B cell (primary cell): ENCODE measurements at regions not wholly inside any gene's neighbourhood (a gene's known extent, or its start where the extent isn't known, plus 50 kb on each side); places are given as distances from the start of the nearest gene placed in this dataset.

Source experiments
- ATAC-seq: fragments of 200-7000 bp; cut with Tn5 transposase; one replicate; pipeline ENCODE4 v1.10.0; 2021; ENCODE audit warnings: low read depth, mild to moderate bottlenecking, moderate number of reproducible peaks, moderate library complexity
- CTCF ChIA-PET: fragments of 350-600 bp; sonication (Branson Sonifier 250); formaldehyde crosslinking; loops from one replicate; lab custom pipeline; 2021; ENCODE audit warnings: antibody characterized with exemption, inconsistent platforms; lab: Charles Lee
- POLR2A ChIA-PET: fragments of 350-600 bp; sonication (Branson Sonifier 250); formaldehyde crosslinking; loops from one replicate; lab custom pipeline; 2021; ENCODE audit warnings: antibody characterized with exemption; lab: Charles Lee
- DNase-seq: peaks from one replicate; pipeline ENCODE4 v3.0.0; 2013
- H2AFZ ChIP-seq: 2 replicates; pipeline ENCODE4 v1.6.1; 2012; ENCODE audit warnings: mild to moderate bottlenecking, low read depth, low read length; ENCODE audit not compliant: insufficient read depth, poor library complexity, severe bottlenecking
- H3K27ac ChIP-seq, 2 donors: 1 replicate in 1 of 2; 2 replicates in 1 of 2; pipeline ENCODE4 v1.5.1; 2012 to 2013; ENCODE audit warnings: low read length in 2 of 2, mild to moderate bottlenecking in 2 of 2, moderate library complexity in 1 of 2
- H3K27me3 ChIP-seq, 4 experiments: fragments of 200-600 bp in 1 of 4; sonication (generic) in 1 of 4; replicated peaks in 1 of 4; 1 replicate in 2 of 4; 2 replicates in 2 of 4; pipeline versions ENCODE4 v1.6.1 to v1.7.0; 2013 to 2016; ENCODE audit warnings: low read length in 3 of 4, mild to moderate bottlenecking in 2 of 4, mixed read lengths in 1 of 4, moderate library complexity in 1 of 4; ENCODE audit not compliant: insufficient read depth in 4 of 4, control insufficient read depth in 3 of 4; ENCODE audit errors: control extremely low read depth in 1 of 4
- H3K36me3 ChIP-seq, 2 experiments: replicated peaks in 1 of 2; 1 replicate in 1 of 2; 2 replicates in 1 of 2; pipeline versions ENCODE4 v1.6.1 to v1.7.1; 2013; ENCODE audit warnings: low read length in 1 of 2; ENCODE audit not compliant: insufficient read depth in 2 of 2, control insufficient read depth in 1 of 2; ENCODE audit errors: control extremely low read depth in 1 of 2, extremely low read depth in 1 of 2
- H3K4me1 ChIP-seq, 2 donors: fragments of 200-600 bp in 1 of 2; sonication (generic) in 1 of 2; 1 replicate in 1 of 2; 2 replicates in 1 of 2; pipeline versions ENCODE4 v1.5.1 to v1.6.1; 2013 to 2017; ENCODE audit warnings: low read length in 2 of 2; ENCODE audit not compliant: control insufficient read depth in 2 of 2, insufficient read depth in 2 of 2
- H3K4me2 ChIP-seq: replicated peaks from 2 replicates; pipeline ENCODE3; 2012; ENCODE audit warnings: mild to moderate bottlenecking, low read depth, low read length; ENCODE audit not compliant: poor library complexity, severe bottlenecking
- H3K4me3 ChIP-seq, 5 experiments: fragments of 200-600 bp in 1 of 5; sonication (generic) in 1 of 5; 1 replicate in 3 of 5; 2 replicates in 2 of 5; pipeline versions ENCODE4 v1.5.1 to v1.7.0; 2011 to 2016; ENCODE audit warnings: low read length in 4 of 5, mild to moderate bottlenecking in 4 of 5, low read depth in 2 of 5, control low read depth in 1 of 5, moderate library complexity in 1 of 5; ENCODE audit not compliant: insufficient read depth in 1 of 5; ENCODE audit errors: control extremely low read depth in 1 of 5, extremely low read depth in 1 of 5
- H3K79me2 ChIP-seq: fragments of 200-600 bp; sonication (generic); one replicate; pipeline ENCODE4 v1.6.0; 2016; ENCODE audit warnings: low read length; ENCODE audit not compliant: control insufficient read depth, insufficient read depth
- H3K9ac ChIP-seq: fragments of 200-600 bp; sonication (generic); 2 replicates; pipeline ENCODE4 v1.6.1; 2017; ENCODE audit warnings: mild to moderate bottlenecking, low read length, moderate library complexity
- H3K9me3 ChIP-seq, 3 donors: one replicate each; pipeline versions ENCODE4 v1.6.1 to v1.7.1; 2013; ENCODE audit warnings: low read length in 2 of 3; ENCODE audit not compliant: control insufficient read depth in 2 of 3, insufficient read depth in 1 of 3; ENCODE audit errors: control extremely low read depth in 1 of 3
- H4K20me1 ChIP-seq: 2 replicates; pipeline ENCODE4 v1.6.0; 2012; ENCODE audit warnings: mild to moderate bottlenecking, low read length; ENCODE audit not compliant: insufficient read depth, control insufficient read depth, poor library complexity, severe bottlenecking
- H3K27ac Mint-ChIP-seq: one replicate; pipeline ENCODE4 v1.8.0; 2021; ENCODE audit warnings: mixed read lengths
- H3K27me3 Mint-ChIP-seq: one replicate; pipeline ENCODE4 v1.8.0; 2021; ENCODE audit warnings: mixed read lengths
- H3K4me1 Mint-ChIP-seq: one replicate; pipeline ENCODE4 v1.8.0; 2021; ENCODE audit warnings: mixed read lengths
- H3K4me3 Mint-ChIP-seq: one replicate; pipeline ENCODE4 v1.8.0; 2021; ENCODE audit warnings: mixed read lengths
- H3K9me3 Mint-ChIP-seq: one replicate; pipeline ENCODE4 v1.8.0; 2022; ENCODE audit warnings: mixed read lengths; ENCODE audit not compliant: insufficient read depth
- EZH2 ChIP-seq: IDR thresholded peaks from 2 replicates; pipeline ENCODE4 v1.6.1; 2012; ENCODE audit warnings: borderline replicate concordance, low read depth, mild to moderate bottlenecking, moderate library complexity, low read length; ENCODE audit not compliant: insufficient read depth, poor library complexity, severe bottlenecking
- WGBS: methylation state at CpG from one replicate; pipeline ENCODE4 v1.1.5; 2013; ENCODE audit warnings: missing lambda C conversion rate; ENCODE audit not compliant: insufficient coverage; 5-methylcytosine and 5-hydroxymethylcytosine counted together
- intact Hi-C: fragments of 100-400 bp; cut with micrococcal nuclease; formaldehyde crosslinking; loops from one replicate; pipeline ENCODE4 v1.10.0; 2022
- TF ChIP-seq, protein P1 (sequence below): fragments of 200-600 bp; IDR thresholded peaks from one replicate; pipeline ENCODE4 v1.8.0; 2022; ENCODE audit warnings: antibody characterized with exemption, mild to moderate bottlenecking

- Histone ChIP-seq H2AFZ (no peak overlapping the region), H3K27ac (no peak overlapping the region), H3K9me3 (no peaks in the 10 kb centered on the region), H3K79me2 (no peaks in the 10 kb centered on the region), H4K20me1 (no peaks in the 10 kb centered on the region), H3K4me3 (no peak overlapping the region), H3K4me2 (no peak overlapping the region), H3K27me3 (no peaks in the 10 kb centered on the region), H3K4me1 (no peaks in the 10 kb centered on the region), H3K9ac (no peak overlapping the region), H3K36me3 (no peaks in the 10 kb centered on the region)
- ChIA-PET CTCF (no interaction called here), POLR2A (no interaction called here)
- H3K4me3 Mint-ChIP-seq = no peak overlapping the region
- TF ChIP-seq, protein P1, sequence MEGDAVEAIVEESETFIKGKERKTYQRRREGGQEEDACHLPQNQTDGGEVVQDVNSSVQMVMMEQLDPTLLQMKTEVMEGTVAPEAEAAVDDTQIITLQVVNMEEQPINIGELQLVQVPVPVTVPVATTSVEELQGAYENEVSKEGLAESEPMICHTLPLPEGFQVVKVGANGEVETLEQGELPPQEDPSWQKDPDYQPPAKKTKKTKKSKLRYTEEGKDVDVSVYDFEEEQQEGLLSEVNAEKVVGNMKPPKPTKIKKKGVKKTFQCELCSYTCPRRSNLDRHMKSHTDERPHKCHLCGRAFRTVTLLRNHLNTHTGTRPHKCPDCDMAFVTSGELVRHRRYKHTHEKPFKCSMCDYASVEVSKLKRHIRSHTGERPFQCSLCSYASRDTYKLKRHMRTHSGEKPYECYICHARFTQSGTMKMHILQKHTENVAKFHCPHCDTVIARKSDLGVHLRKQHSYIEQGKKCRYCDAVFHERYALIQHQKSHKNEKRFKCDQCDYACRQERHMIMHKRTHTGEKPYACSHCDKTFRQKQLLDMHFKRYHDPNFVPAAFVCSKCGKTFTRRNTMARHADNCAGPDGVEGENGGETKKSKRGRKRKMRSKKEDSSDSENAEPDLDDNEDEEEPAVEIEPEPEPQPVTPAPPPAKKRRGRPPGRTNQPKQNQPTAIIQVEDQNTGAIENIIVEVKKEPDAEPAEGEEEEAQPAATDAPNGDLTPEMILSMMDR = no peak
- no peak for TF ChIP-seq EZH2
- no CpG with 5 or more reads among the region's 1 CpG for WGBS
- no peak overlapping the region for H3K27ac Mint-ChIP-seq
- intact Hi-C loops = no loop called here
- no peaks in the 10 kb centered on the region for H3K4me1 Mint-ChIP-seq
- no peak for DNase-seq
- no peaks in the 10 kb centered on the region for H3K9me3 Mint-ChIP-seq
- ATAC-seq = no peak
- no peaks in the 10 kb centered on the region for H3K27me3 Mint-ChIP-seq
These were observed 347.4 kb upstream of the DCBLD2 start for GRCh38 chr3:99248913-99249312.

- intact Hi-C loops = no loop called here
These were observed 346.6 kb upstream of the DCBLD2 start for GRCh38 chr3:99248130-99248529.

More at GRCh38 chr3:99248130-99248529, 346.6 kb upstream of the DCBLD2 start:
- no peaks in the 10 kb centered on the region for H3K9me3 ChIP-seq
- H3K79me2 ChIP-seq = no peaks in the 10 kb centered on the region
- H3K4me1 ChIP-seq = no peaks in the 10 kb centered on the region
- H3K36me3 ChIP-seq = no peaks in the 10 kb centered on the region
- ChIA-PET POLR2A (no interaction called here), CTCF (no interaction called here)
- H3K9ac ChIP-seq = no peak overlapping the region
- H3K4me3 ChIP-seq = no peak overlapping the region
- no peaks in the 10 kb centered on the region for H3K27me3 ChIP-seq
- no peak overlapping the region for H3K27ac ChIP-seq
- H3K9me3 Mint-ChIP-seq = no peaks in the 10 kb centered on the region
- no peaks in the 10 kb centered on the region for H3K27me3 Mint-ChIP-seq
- no peak overlapping the region for H3K4me3 Mint-ChIP-seq
- H2AFZ ChIP-seq = no peak overlapping the region
- H3K27ac Mint-ChIP-seq = no peak overlapping the region
- H3K4me2 ChIP-seq = no peak overlapping the region
- H4K20me1 ChIP-seq = no peaks in the 10 kb centered on the region
- ATAC-seq = no peak
- WGBS = no CpG with 5 or more reads among the region's 1 CpG
- TF ChIP-seq EZH2 = no peak
- TF ChIP-seq, protein P1 = no peak
- H3K4me1 Mint-ChIP-seq = no peaks in the 10 kb centered on the region
- no peak for DNase-seq
